Heart right ventricle (tissue), 16 donors: ENCODE measurements at regions not wholly inside any gene's neighbourhood (a gene's known extent, or its start where the extent isn't known, plus 50 kb on each side); places are given as distances from the start of the nearest gene placed in this dataset.

ENCODE experiments used
- ATAC-seq, 8 donors: fragments of 200-7000 bp; cut with Tn5 transposase; one replicate each; pipeline ENCODE4 v1.9.1; 2020; ENCODE audit warnings: mild to moderate bottlenecking in 8 of 8, moderate library complexity in 8 of 8, moderate number of reproducible peaks in 1 of 8
- DNase-seq, 2 donors: peaks; one replicate each; pipeline ENCODE4 v3.0.0-alpha.2; 2020
- H3K27ac ChIP-seq, 10 donors: fragments of 200-600 bp; sonication (generic) in 2 of 10; one replicate each; pipeline versions ENCODE4 v1.5.0 to v1.8.0; 2020 to 2022; ENCODE audit warnings: mild to moderate bottlenecking in 3 of 10
- H3K27me3 ChIP-seq, 7 donors: fragments of 200-600 bp; one replicate each; pipeline ENCODE4 v1.8.0; 2021 to 2022; ENCODE audit warnings: mild to moderate bottlenecking in 2 of 7
- H3K36me3 ChIP-seq, 9 donors: fragments of 200-600 bp; sonication (generic) in 1 of 9; one replicate each; pipeline versions ENCODE4 v1.5.0 to v1.8.0; 2020 to 2022; ENCODE audit warnings: mild to moderate bottlenecking in 2 of 9
- H3K4me1 ChIP-seq, 9 donors: fragments of 200-600 bp; sonication (generic) in 1 of 9; one replicate each; pipeline versions ENCODE4 v1.5.0 to v1.8.0; 2020 to 2022; ENCODE audit warnings: mild to moderate bottlenecking in 4 of 9
- H3K4me3 ChIP-seq, 10 donors: fragments of 200-600 bp; sonication (generic) in 2 of 10; one replicate each; pipeline versions ENCODE4 v1.5.0 to v1.8.0; 2020 to 2022; ENCODE audit warnings: mild to moderate bottlenecking in 7 of 10, moderate library complexity in 2 of 10
- H3K9me3 ChIP-seq, 11 donors: fragments of 200-600 bp in 10 of 11; sonication (generic) in 2 of 11; one replicate each; pipeline versions ENCODE4 v1.5.0 to v1.8.0; 2013 to 2022; ENCODE audit warnings: mild to moderate bottlenecking in 2 of 11, control low read depth in 1 of 11, moderate library complexity in 1 of 11
- CTCF ChIP-seq, 9 donors: fragments of 200-600 bp; sonication (generic) in 2 of 9; IDR thresholded peaks; one replicate each; pipeline versions ENCODE4 v1.5.0 to v1.8.0; 2021 to 2022; ENCODE audit warnings: antibody characterized with exemption in 9 of 9, mild to moderate bottlenecking in 5 of 9, moderate library complexity in 1 of 9
- WGBS, 2 donors: extraction: QIAGEN DNeasy Blood & Tissue Kit; methylation state at CpG; one replicate each; pipeline ENCODE4 v1.1.7; 2013; ENCODE audit warnings: inconsistent platforms in 1 of 2; 5-methylcytosine and 5-hydroxymethylcytosine counted together
- intact Hi-C, 10 donors: fragments of 100-400 bp; cut with DNase I; formaldehyde crosslinking; loops; one replicate each; pipeline versions ENCODE4 v1.11.1 to v1.14.2; 2022
- donor health status: Arrhythmogenic right ventricular cardiomyopathy.
- donor health status: ischemic (EF 13 %, LVEDD 7.1; RV severe dilation, severe dysfunction).
- donor health status: healthy with polysubstance abuse.
- donor health status: DM: no; HTN: yes; CAD: no.
- donor health status: DM: no; HTN: no; CAD: no.
- donor health status: ischemic (EF 25% LVEDD 6.9; RV normal size, moderate dysfunction).
- donor health status: ischemic (EF 25% LVEDD 5.7; RV mildly dilated, moderate dysfunction).
- donor health status: healthy.
- donor health status: DM: yes; HTN: yes; CAD: no.
- donor health status: Ischemic cardiomyopathy.
- donor health status: ischemic (EF 35%, LVEDD 5.7; RV mildly dilated, moderate dysfunction).
- donor health status: nonischemic (EF 11% LVEDD 7.7; RV severe dilation, severe dysfunction).
- donor health status: DM: yes; HTN: yes; CAD: no.
- donor health status: PGD.
- donor health status: ischemic (EF 29% LVEDD 5.4; RV normal size, mild dysfunction).
- donor health status: nonischemic (EF 23%, LVEDD 6.1; RV moderate dilation, normal function).

- 48 to 70% methylated on average over 2 of the region's 2 CpGs for WGBS, 2 donors
- ATAC-seq (peak in 2 of 8 donors; percentile 47 to 52), DNase-seq (no peak)
- Histone ChIP-seq H3K36me3 (no peaks in the 10 kb centered on the region), H3K4me3 (no peak overlapping the region), H3K27me3 (no peaks in the 10 kb centered on the region), H3K4me1 (peaks cover 0 to 21% (median 3%) of the 10 kb centered on the region in 9 donors), H3K27ac (peak overlapping the region in 6 of 10 donors; percentile 5 to 72 (median 54)), H3K9me3 (no peaks in the 10 kb centered on the region)
- intact Hi-C loops, result no loop called here
- no peak for TF ChIP-seq CTCF (IDR thresholded peaks at IDR 0.05)
These were observed 659.9 kb upstream of the ID2 start for GRCh38 chr2:8021921-8022320.

GRCh38 chr2:8022908-8023640 lies 658.8 kb upstream of the ID2 start:
- Histone ChIP-seq H3K4me1 (peaks cover 0 to 21% (median 3%) of the 10 kb centered on the region in 9 donors), H3K27ac (peak overlapping the region in 3 of 10 donors; percentile 56 to 72 (median 69)), H3K36me3 (no peaks in the 10 kb centered on the region), H3K27me3 (no peaks in the 10 kb centered on the region), H3K9me3 (no peaks in the 10 kb centered on the region), H3K4me3 (no peak overlapping the region)
- TF ChIP-seq CTCF (IDR thresholded peaks at IDR 0.05), result no peak
- ATAC-seq (peak in 2 of 8 donors; percentile 46 to 55), DNase-seq (no peak)
- intact Hi-C loops, result no loop called here
- 63 to 76% methylated on average over 9 of the region's 9 CpGs for WGBS, 2 donors

GRCh38 chr2:8024506-8024905 lies 657.4 kb upstream of the ID2 start:
- Histone ChIP-seq H3K4me3 (no peak overlapping the region), H3K27me3 (no peaks in the 10 kb centered on the region), H3K36me3 (no peaks in the 10 kb centered on the region), H3K4me1 (peaks cover 0 to 21% (median 3%) of the 10 kb centered on the region in 9 donors), H3K9me3 (no peaks in the 10 kb centered on the region), H3K27ac (no peak overlapping the region)
- DNase-seq (no peak), ATAC-seq (no peak)
- TF ChIP-seq CTCF (IDR thresholded peaks at IDR 0.05), result no peak
- intact Hi-C loops, result no loop called here
- 94% methylated on average over 8 of the region's 8 CpGs for WGBS, 2 donors

GRCh38 chr2:8026381-8026780 lies 655.5 kb upstream of the ID2 start:
- no peak overlapping the region for H3K27ac ChIP-seq
- no peaks in the 10 kb centered on the region for H3K27me3 ChIP-seq
- H3K9me3 ChIP-seq, result no peaks in the 10 kb centered on the region
- no peak for ATAC-seq
- no peaks in the 10 kb centered on the region for H3K36me3 ChIP-seq
- no peak overlapping the region for H3K4me3 ChIP-seq
- intact Hi-C loops, result no loop called here
- TF ChIP-seq CTCF (IDR thresholded peaks at IDR 0.05), result no peak
- 89 to 94% methylated on average over 4 of the region's 4 CpGs for WGBS, 2 donors
- peaks cover 0 to 19% (median 3%) of the 10 kb centered on the region in 9 donors for H3K4me1 ChIP-seq
- DNase-seq, result no peak
